PC-3 (cell line): ENCODE measurements at regions not wholly inside any gene's neighbourhood (a gene's known extent, or its start where the extent isn't known, plus 50 kb on each side); places are given as distances from the start of the nearest gene placed in this dataset.
"Not testable (repeated sequence)": the region's sequence is repeated elsewhere in the genome, so short reads cannot be mapped to it uniquely, and the experiment has no call there.

Source experiments
- ATAC-seq: fragments of 200-7000 bp; cut with Tn5 transposase; 2 replicates; pipeline ENCODE4 v1.9.1; 2020; ENCODE audit warnings: mild to moderate bottlenecking, moderate library complexity
- BruUV-seq: library from RNA; stranded (reverse); fragments of 400-500 nt; replicated peaks from 2 replicates; lab custom pipeline; 2021; lab: Mats Ljungman, UMichigan
- CTCF ChIA-PET: fragments of 300-600 bp; sonication (Branson Sonifier 250); formaldehyde crosslinking; loops from one replicate; lab custom pipeline; 2022; ENCODE audit warnings: antibody characterized with exemption; lab: Charles Lee
- POLR2A ChIA-PET: fragments of 300-600 bp; sonication (Branson Sonifier 250); formaldehyde crosslinking; loops from one replicate; lab custom pipeline; 2022; ENCODE audit warnings: antibody characterized with exemption; ENCODE audit not compliant: unreplicated experiment; lab: Charles Lee
- DNase-seq: peaks from one replicate; pipeline ENCODE4 v3.0.0-alpha.2; 2015
- H2AFZ ChIP-seq: fragments of 300-600 bp; sonication (generic); 2 replicates; pipeline ENCODE4 v1.6.0; 2016; ENCODE audit warnings: antibody characterized with exemption, low read length
- H3F3A ChIP-seq: fragments of 300-600 bp; sonication (generic); one replicate; pipeline ENCODE4 v1.6.0; 2017; ENCODE audit warnings: antibody characterized with exemption, low read length, control low read depth, mild to moderate bottlenecking; ENCODE audit not compliant: unreplicated experiment
- H3K27ac ChIP-seq: fragments of 300-600 bp; sonication (generic); 2 replicates; pipeline ENCODE4 v1.5.1; 2016; ENCODE audit warnings: mild to moderate bottlenecking, low read length
- H3K27me3 ChIP-seq: fragments of 300-600 bp; sonication (generic); 2 replicates; pipeline ENCODE4 v1.6.1; 2016; ENCODE audit warnings: low read length, mixed read lengths
- H3K36me3 ChIP-seq: fragments of 300-600 bp; sonication (generic); 2 replicates; pipeline ENCODE4 v1.6.1; 2016; ENCODE audit warnings: low read depth, mixed run types, low read length, mixed read lengths
- H3K4me1 ChIP-seq: fragments of 300-600 bp; sonication (generic); 2 replicates; pipeline ENCODE4 v1.5.1; 2016; ENCODE audit warnings: low read length; ENCODE audit not compliant: insufficient read depth
- H3K4me2 ChIP-seq: fragments of 300-600 bp; sonication (generic); 2 replicates; pipeline ENCODE4 v1.6.0; 2016; ENCODE audit warnings: low read length
- H3K4me3 ChIP-seq: fragments of 300-600 bp; sonication (generic); 2 replicates; pipeline ENCODE4 v1.5.1; 2016; ENCODE audit warnings: mild to moderate bottlenecking, low read length, mixed read lengths
- H3K79me2 ChIP-seq: fragments of 300-600 bp; sonication (generic); 2 replicates; pipeline ENCODE4 v1.6.1; 2017; ENCODE audit warnings: low read length, mixed read lengths
- H3K9ac ChIP-seq: fragments of 300-600 bp; sonication (generic); 2 replicates; pipeline ENCODE4 v1.6.0; 2016; ENCODE audit warnings: mild to moderate bottlenecking, low read length
- H3K9me2 ChIP-seq: fragments of 300-600 bp; sonication (generic); replicated peaks from 2 replicates; pipeline ENCODE4 v1.6.1; 2016; ENCODE audit warnings: mixed run types, low read length, mixed read lengths
- H3K9me3 ChIP-seq: fragments of 300-600 bp; sonication (generic); 2 replicates; pipeline ENCODE4 v1.6.1; 2016; ENCODE audit warnings: low read length, mixed read lengths
- H4K20me1 ChIP-seq: fragments of 300-600 bp; sonication (generic); 2 replicates; pipeline ENCODE4 v1.6.1; 2016; ENCODE audit warnings: low read length, mixed read lengths
- CTCF ChIP-seq: fragments of 300-600 bp; sonication (generic); conservative IDR thresholded peaks from 2 replicates; pipeline ENCODE4 v1.5.1; 2017; ENCODE audit warnings: antibody characterized with exemption, low read depth, mild to moderate bottlenecking, low read length
- EZH2 ChIP-seq: fragments of 300-600 bp; sonication (generic); IDR thresholded peaks from one replicate; pipeline ENCODE4 v1.6.1; 2017; ENCODE audit warnings: antibody characterized with exemption, mild to moderate bottlenecking, low read length; ENCODE audit not compliant: unreplicated experiment
- EZH2phosphoT487 ChIP-seq: fragments of 300-600 bp; sonication (generic); IDR thresholded peaks from 2 replicates; pipeline ENCODE4 v1.6.1; 2018; ENCODE audit warnings: mild to moderate bottlenecking, antibody characterized with exemption, low read length, borderline replicate concordance
- intact Hi-C: fragments of 100-400 bp; cut with micrococcal nuclease; formaldehyde crosslinking; loops from 2 replicates; pipeline ENCODE4 v1.9.0; 2023

DNA sequence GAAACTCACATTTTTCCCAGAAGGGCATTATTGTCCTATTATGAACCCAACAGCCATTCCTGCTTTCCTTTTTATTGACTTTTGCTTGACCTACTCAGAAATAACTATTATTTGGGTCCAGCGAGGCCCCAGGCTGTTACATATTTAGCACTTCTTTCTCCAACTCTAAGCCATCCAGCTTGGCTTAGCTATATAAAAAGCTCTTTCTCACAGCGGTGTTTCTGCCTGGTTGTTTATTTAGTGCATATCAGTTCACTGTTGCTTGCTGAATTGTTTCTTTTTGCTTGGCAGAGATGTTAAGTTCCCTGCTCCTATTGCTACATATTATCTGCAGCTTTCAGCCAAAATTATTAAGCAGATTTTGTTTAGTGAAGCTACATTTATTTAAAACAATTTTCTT is 1156.8 kb upstream of the SEMA6A start:
- ChIA-PET CTCF (no interaction called here), POLR2A (no interaction called here)
- intact Hi-C loops: no loop called here
- no peak overlapping the region for H3K27ac ChIP-seq
- H4K20me1 ChIP-seq: no peaks in the 10 kb centered on the region
- no peaks in the 10 kb centered on the region for H3K79me2 ChIP-seq
- H3K4me3 ChIP-seq: no peak overlapping the region
- H3K4me2 ChIP-seq: no peak overlapping the region
- H3K4me1 ChIP-seq: no peaks in the 10 kb centered on the region
- no peaks in the 10 kb centered on the region for H3K9me3 ChIP-seq
- no peaks in the 10 kb centered on the region for H3K9me2 ChIP-seq
- DNase-seq: no peak
- no peak overlapping the region for H3K9ac ChIP-seq
- H3K27me3 ChIP-seq: no peaks in the 10 kb centered on the region
- no peak for TF ChIP-seq CTCF
- TF ChIP-seq EZH2: no peak
- no peak for TF ChIP-seq EZH2phosphoT487
- H3K36me3 ChIP-seq: no peaks in the 10 kb centered on the region
- no peaks in the 10 kb centered on the region for H3F3A ChIP-seq
- ATAC-seq: no peak
- no TSS peak for BruUV-seq
- H2AFZ ChIP-seq: no peak overlapping the region

GRCh38 chr5:117720784-117721183 is 1146.2 kb upstream of the SEMA6A start:
- H3K9ac ChIP-seq, intact Hi-C loops, H3K4me2 ChIP-seq, H3K27ac ChIP-seq, H3K9me2 ChIP-seq, H3K27me3 ChIP-seq, H3F3A ChIP-seq, H3K36me3 ChIP-seq, H2AFZ ChIP-seq, H4K20me1 ChIP-seq, H3K4me3 ChIP-seq, H3K79me2 ChIP-seq, BruUV-seq, DNase-seq, H3K9me3 ChIP-seq, CTCF ChIA-PET, ATAC-seq, H3K4me1 ChIP-seq, POLR2A ChIA-PET: not testable (repeated sequence)

GRCh38 chr5:117719413-117719812 is 1144.8 kb upstream of the SEMA6A start:
- ChIA-PET CTCF (no interaction called here), POLR2A (no interaction called here)
- DNase-seq (no peak), ATAC-seq (no peak)
- no peak overlapping the region for H3K4me2 ChIP-seq
- intact Hi-C loops: no loop called here
- H3K4me3 ChIP-seq: no peak overlapping the region
- no peaks in the 10 kb centered on the region for H3K27me3 ChIP-seq
- H3K36me3 ChIP-seq: no peaks in the 10 kb centered on the region
- no peaks in the 10 kb centered on the region for H3K79me2 ChIP-seq
- BruUV-seq: no TSS peak
- no peaks in the 10 kb centered on the region for H3K4me1 ChIP-seq
- 0 out of 2 replicates have a peak, but pooled peaks cover 5% of the 10 kb centered on the region for H3K9me3 ChIP-seq
- no peak overlapping the region for H3K9ac ChIP-seq
- H3K27ac ChIP-seq: no peak overlapping the region
- H2AFZ ChIP-seq: no peak overlapping the region
- TF ChIP-seq EZH2: no peak
- TF ChIP-seq EZH2phosphoT487: no peak
- TF ChIP-seq CTCF: no peak
- no peaks in the 10 kb centered on the region for H3K9me2 ChIP-seq
- no peaks in the 10 kb centered on the region for H3F3A ChIP-seq
- H4K20me1 ChIP-seq: no peaks in the 10 kb centered on the region
